AG08396 (cell line): ENCODE measurements at regions not wholly inside any gene's neighbourhood (a gene's known extent, or its start where the extent isn't known, plus 50 kb on each side); places are given as distances from the start of the nearest gene placed in this dataset.

ENCODE experiments used
- DNase-seq: peaks from one replicate; pipeline ENCODE4 v3.0.0; 2012; ENCODE audit warnings: low spot score, mixed read lengths

- no peak for DNase-seq
Observed at GRCh38 chr9:18074041-18074440, 399.9 kb upstream of the ADAMTSL1 start.

GRCh38 chr9:18075253-18075952, 398.6 kb upstream of the ADAMTSL1 start:
- DNase-seq: no peak

GRCh38 chr9:18077941-18078678, 395.8 kb upstream of the ADAMTSL1 start:
- no peak for DNase-seq

- DNase-seq: no peak
Observed at GRCh38 chr9:18092138-18092537, 381.8 kb upstream of the ADAMTSL1 start.

- DNase-seq: no peak
Observed at GRCh38 chr9:18106006-18106560, 367.9 kb upstream of the ADAMTSL1 start.

GRCh38 chr9:18109675-18110074, 364.3 kb upstream of the ADAMTSL1 start:
- DNase-seq: no peak

GRCh38 chr9:18111146-18111545, 362.8 kb upstream of the ADAMTSL1 start:
- no peak for DNase-seq

GRCh38 chr9:18114559-18115475, 359.1 kb upstream of the ADAMTSL1 start:
- no peak for DNase-seq

GRCh38 chr9:18118268-18118667, 355.7 kb upstream of the ADAMTSL1 start:
- DNase-seq: no peak

- DNase-seq: no peak
Observed at GRCh38 chr9:18122171-18122570, 351.8 kb upstream of the ADAMTSL1 start.

GRCh38 chr9:18124760-18125159, 349.2 kb upstream of the ADAMTSL1 start:
- peak; percentile 4 for DNase-seq

GRCh38 chr9:18126831-18127498, 347.0 kb upstream of the ADAMTSL1 start:
- no peak for DNase-seq

- DNase-seq: no peak
Observed at GRCh38 chr9:18127499-18127875, 346.5 kb upstream of the ADAMTSL1 start.

- no peak for DNase-seq
Observed at GRCh38 chr9:18129809-18130334, 344.1 kb upstream of the ADAMTSL1 start.

- DNase-seq: no peak
Observed at GRCh38 chr9:18136354-18136994, 337.5 kb upstream of the ADAMTSL1 start.

GRCh38 chr9:18137815-18138214, 336.1 kb upstream of the ADAMTSL1 start:
- DNase-seq: no peak

GRCh38 chr9:18138656-18139055, 335.3 kb upstream of the ADAMTSL1 start:
- no peak for DNase-seq

- DNase-seq: no peak
Observed at GRCh38 chr9:18141681-18142080, 332.3 kb upstream of the ADAMTSL1 start.

- no peak for DNase-seq
Observed at GRCh38 chr9:18143073-18143745, 330.7 kb upstream of the ADAMTSL1 start.

- DNase-seq: no peak
Observed at GRCh38 chr9:18146329-18146728, 327.6 kb upstream of the ADAMTSL1 start.
